HG03196 (cell line): ENCODE measurements at regions not wholly inside any gene's neighbourhood (a gene's known extent, or its start where the extent isn't known, plus 50 kb on each side); places are given as distances from the start of the nearest gene placed in this dataset.

ENCODE experiments used
- ATAC-seq: cut with Tn5 transposase; IDR thresholded peaks from one replicate; pipeline ENCODE4 v1.9.1; 2021; ENCODE audit not compliant: unreplicated experiment

- no peak for ATAC-seq
Observed at GRCh38 chr14:100955201-100955600, 51.7 kb upstream of the RTL1 start.

DNA sequence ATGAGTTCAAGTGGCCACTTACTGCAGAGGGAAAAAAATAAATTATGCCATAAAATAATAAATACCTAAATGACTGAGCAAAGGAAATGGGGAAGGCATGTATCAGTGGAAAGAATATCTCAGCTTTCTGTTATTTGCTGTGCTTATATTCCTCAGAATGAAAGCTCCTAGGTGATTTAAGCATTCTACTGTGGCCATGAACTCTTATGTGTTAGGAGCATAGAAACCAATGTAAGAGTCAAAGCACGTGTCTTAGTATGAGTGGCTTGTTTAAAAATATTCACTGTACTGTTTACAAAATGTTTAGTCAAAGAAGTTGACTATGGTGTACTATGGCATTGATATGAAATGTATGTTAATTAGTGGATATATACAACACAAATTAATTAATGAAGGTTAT, 59.0 kb upstream of the RTL1 start:
- no peak for ATAC-seq

- no peak for ATAC-seq
Observed at GRCh38 chr14:100965296-100965695, 61.8 kb upstream of the RTL1 start.

GRCh38 chr14:100967178-100967577, 63.7 kb upstream of the RTL1 start:
- ATAC-seq, result no peak

- ATAC-seq, result no peak
Observed at GRCh38 chr14:100967930-100968329, 64.4 kb upstream of the RTL1 start.

DNA sequence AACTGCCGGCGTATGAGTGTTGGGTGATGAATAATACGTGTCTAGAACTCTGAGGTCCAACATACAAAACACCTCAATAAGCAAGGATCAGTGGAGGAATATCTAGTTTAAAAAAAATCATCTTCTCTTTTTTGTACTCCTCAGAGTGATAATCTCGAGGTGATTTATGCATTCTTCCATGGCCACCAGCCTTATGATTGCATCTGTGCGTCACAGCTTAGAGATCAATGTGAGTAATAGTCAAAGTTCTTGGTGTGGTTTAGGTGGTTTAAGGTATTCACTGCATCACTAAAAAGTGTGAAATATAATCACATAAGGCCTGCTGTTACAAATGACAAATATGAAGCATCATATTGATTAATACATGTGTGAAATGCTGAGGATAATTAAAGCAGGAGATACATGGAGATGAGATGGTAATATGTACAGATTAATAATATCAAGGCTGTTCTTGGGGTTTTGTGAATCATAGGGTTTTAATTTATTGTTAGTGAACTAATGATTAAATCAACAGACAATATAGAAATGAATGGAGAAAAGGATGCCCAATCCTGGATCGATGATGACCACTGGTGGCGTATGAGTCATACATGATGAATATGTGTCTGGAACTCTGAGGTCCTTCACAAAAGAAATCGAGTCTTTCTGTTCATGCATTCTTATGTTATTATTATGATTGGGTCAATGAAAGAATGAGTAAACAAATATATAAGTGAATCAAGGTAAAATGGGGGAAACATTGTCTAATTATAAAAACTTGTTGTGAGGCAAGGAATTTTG, 68.8 kb upstream of the RTL1 start:
- no peak for ATAC-seq

DNA sequence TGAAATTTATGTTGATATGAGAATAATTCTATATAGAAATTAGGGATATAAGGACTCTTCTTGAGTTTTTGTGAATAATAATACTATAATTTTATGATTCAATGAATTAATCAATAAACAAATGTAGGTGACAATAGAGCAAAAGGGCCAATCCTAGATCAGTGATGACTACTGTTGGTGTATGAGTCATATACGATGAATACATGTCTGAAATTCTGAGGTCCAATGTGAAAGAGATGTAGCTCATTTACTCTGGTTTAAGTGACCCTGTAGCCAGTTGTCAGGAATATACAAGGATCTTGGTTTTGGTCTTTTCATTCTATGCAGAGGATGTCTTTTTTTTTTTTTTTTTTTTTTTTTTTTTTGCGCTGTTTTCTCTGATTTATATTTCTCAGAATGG, 72.1 kb upstream of the RTL1 start:
- ATAC-seq, result no peak

- ATAC-seq, result no peak
Observed at GRCh38 chr14:100979079-100979478, 75.6 kb upstream of the RTL1 start.

GRCh38 chr14:100979780-100980179, 76.3 kb upstream of the RTL1 start:
- ATAC-seq, result no peak

GRCh38 chr14:100980823-100981222, 77.3 kb upstream of the RTL1 start:
- no peak for ATAC-seq

DNA sequence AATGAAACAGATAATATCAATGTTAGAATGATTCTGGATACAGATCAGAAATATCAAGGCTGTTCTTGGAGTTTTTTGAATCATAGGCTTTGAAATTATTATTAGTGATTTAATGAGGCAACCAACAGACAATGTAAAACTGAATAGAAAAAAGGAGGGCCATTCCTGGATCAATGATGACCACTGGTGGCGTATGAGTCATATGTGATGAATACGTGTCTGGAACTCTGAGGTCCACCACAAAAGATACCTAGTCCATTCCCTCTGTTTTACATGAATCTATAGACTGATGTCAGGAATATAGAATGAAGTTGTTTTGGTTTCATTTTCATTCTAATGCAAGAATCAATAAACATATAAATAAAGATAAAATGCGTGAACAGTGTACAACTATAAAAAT, 78.3 kb upstream of the RTL1 start:
- no peak for ATAC-seq

DNA sequence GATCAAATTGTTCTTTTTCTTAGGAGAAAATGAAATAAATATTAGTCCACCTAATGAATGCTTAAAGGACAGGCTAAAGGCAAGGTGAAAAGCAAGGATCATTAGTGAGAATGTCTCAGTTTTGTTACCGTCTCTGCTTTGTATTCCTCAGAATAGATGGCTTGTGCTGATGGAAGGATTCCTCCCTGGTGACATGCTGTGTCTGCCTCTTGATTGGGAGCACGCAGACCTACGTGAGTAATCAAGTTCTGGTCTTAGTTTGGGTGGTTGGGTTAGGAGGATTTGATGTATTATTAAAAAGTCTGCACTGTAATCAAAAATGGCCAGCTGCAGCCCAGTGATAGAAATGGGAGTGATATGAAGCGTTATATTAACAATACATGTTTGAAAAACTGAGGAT, 78.8 kb upstream of the RTL1 start:
- ATAC-seq, result no peak

GRCh38 chr14:100982762-100983161, 79.2 kb upstream of the RTL1 start:
- ATAC-seq, result no peak

GRCh38 chr14:100983710-100984109, 80.2 kb upstream of the RTL1 start:
- no peak for ATAC-seq

GRCh38 chr14:100988011-100988410, 84.5 kb upstream of the RTL1 start:
- no peak for ATAC-seq

DNA sequence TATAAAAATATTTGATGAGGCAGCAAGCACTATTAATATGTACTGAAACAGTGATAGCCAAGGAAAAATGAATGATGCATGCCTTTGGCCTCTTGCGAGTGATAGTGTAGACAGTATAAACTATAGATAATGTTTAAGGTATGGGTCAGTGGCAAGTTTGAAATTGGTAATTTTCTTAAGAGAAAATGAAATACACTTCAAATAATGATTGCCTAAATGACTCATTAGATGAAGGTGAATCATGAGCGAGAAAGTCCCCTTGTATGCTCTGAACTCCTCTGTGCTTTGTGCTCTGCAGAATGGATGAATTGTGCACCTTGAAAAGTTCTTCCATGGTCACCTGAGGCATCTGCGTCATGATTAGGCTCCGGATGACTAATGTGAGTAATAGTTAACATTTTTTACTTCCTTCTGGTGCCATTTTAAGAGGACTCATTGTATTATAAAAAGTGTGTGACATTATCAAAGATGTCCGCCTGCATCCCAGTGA, 84.9 kb upstream of the RTL1 start:
- peak; percentile 89 for ATAC-seq

DNA sequence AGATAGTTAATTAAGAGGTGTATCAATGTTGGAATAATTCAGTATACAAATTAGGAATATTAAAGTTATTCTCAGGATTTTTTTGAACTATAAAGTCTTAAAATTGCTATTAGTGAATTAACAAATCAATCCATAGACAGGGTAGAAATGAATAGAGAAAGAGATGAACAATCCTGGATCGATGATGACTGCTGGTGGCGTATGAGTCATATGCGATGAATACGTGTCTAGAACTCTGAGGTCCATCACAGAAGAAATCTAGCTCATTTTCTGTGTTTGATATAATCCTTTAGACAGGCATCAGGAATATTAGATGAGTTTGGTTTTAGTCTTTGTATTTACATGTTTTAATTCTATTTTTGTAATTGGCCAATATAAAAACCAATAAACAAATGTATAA, 85.4 kb upstream of the RTL1 start:
- ATAC-seq, result no peak

DNA sequence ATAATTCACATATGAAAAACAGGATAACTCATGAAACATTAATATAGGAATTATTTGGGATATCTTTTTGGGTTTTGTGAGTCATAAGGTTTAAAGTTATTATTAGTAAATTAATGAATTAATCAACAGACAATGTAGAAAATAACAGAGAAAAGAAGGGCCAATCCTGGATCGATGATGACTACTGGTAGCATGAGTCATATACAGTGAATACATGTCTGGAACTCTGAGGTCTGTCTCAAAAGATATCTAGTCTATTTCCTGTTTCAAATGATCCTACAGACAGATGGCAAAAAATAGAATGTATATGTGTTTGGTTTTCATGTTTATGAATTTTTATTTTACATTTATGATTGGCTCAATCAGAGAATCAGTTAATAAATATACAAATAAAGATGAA, 86.4 kb upstream of the RTL1 start:
- no peak for ATAC-seq

DNA sequence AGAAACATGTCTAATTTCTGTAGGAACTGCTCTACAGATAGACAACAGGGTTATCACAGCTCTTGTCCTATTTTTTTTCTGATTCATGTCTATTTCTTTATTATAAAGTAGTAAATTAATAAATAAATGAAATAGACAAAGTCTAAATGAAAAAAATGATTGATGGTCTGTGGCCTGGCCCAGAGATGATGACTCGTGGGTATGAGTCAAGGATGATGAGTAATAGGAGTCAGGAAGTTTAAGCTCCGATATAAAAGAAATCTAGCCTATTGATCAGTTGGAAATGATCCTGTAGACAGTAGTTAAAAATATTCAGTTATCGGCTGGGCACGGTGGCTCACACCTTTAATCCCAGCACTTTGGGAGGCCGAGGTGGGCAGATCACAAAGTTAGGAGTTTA, 90.6 kb upstream of the RTL1 start:
- no peak for ATAC-seq

- no peak for ATAC-seq
Observed at GRCh38 chr14:100994756-100995330, 91.3 kb upstream of the RTL1 start.

- ATAC-seq, result no peak
Observed at GRCh38 chr14:101000711-101001250, 97.3 kb upstream of the RTL1 start.

- ATAC-seq, result no peak
Observed at GRCh38 chr14:101001311-101002069, 98.0 kb upstream of the RTL1 start.
